SJCRH30 (cell line): ENCODE measurements at regions not wholly inside any gene's neighbourhood (a gene's known extent, or its start where the extent isn't known, plus 50 kb on each side); places are given as distances from the start of the nearest gene placed in this dataset.
"Not testable (repeated sequence)": the region's sequence is repeated elsewhere in the genome, so short reads cannot be mapped to it uniquely, and the experiment has no call there.

Source experiments
- DNase-seq, 2 experiments: peaks; one replicate each; pipeline ENCODE4 v3.0.0-alpha.2; 2015 to 2020
- H3K27ac ChIP-seq: fragments of 250-450 bp; sonication (Bioruptor Pico); 2 replicates; pipeline ENCODE4 v1.5.1; 2020; ENCODE audit warnings: mild to moderate bottlenecking, moderate library complexity
- H3K27me3 ChIP-seq: fragments of 250-450 bp; sonication (Bioruptor Pico); 2 replicates; pipeline ENCODE4 v1.5.1; 2020; ENCODE audit warnings: mild to moderate bottlenecking, moderate library complexity
- H3K36me3 ChIP-seq: fragments of 250-450 bp; sonication (Bioruptor Pico); 2 replicates; pipeline ENCODE4 v1.5.1; 2020; ENCODE audit warnings: mild to moderate bottlenecking, moderate library complexity
- H3K4me1 ChIP-seq: fragments of 250-450 bp; sonication (Bioruptor Pico); 2 replicates; pipeline ENCODE4 v1.5.1; 2020; ENCODE audit warnings: mild to moderate bottlenecking, moderate library complexity
- H3K4me3 ChIP-seq: fragments of 250-450 bp; sonication (Bioruptor Pico); 2 replicates; pipeline ENCODE4 v1.5.1; 2020; ENCODE audit warnings: mild to moderate bottlenecking, moderate library complexity
- H3K9me3 ChIP-seq: fragments of 250-450 bp; sonication (Bioruptor Pico); replicated peaks from 2 replicates; pipeline ENCODE4 v1.5.1; 2020; ENCODE audit warnings: mild to moderate bottlenecking, moderate library complexity

- no peak for DNase-seq
- H3K27me3 ChIP-seq, result no peaks in the 10 kb centered on the region
- no peak overlapping the region for H3K27ac ChIP-seq
Observed at GRCh38 chr9:90127923-90128322, 514.7 kb downstream of the DIRAS2 start.

GRCh38 chr9:90128587-90129190 is 513.9 kb downstream of the DIRAS2 start:
- Histone ChIP-seq H3K4me1 (peaks cover 40% of the 10 kb centered on the region), H3K36me3 (no peaks in the 10 kb centered on the region), H3K27me3 (no peaks in the 10 kb centered on the region), H3K9me3 (peaks cover under 1% of the 10 kb centered on the region), H3K4me3 (no peak overlapping the region), H3K27ac (no peak overlapping the region)
- no peak for DNase-seq

More at GRCh38 chr9:90127923-90128322, 514.7 kb downstream of the DIRAS2 start:
- peaks cover 8% of the 10 kb centered on the region for H3K9me3 ChIP-seq
- H3K36me3 ChIP-seq, result no peaks in the 10 kb centered on the region
- H3K4me1 ChIP-seq, result peaks cover 34% of the 10 kb centered on the region
- H3K4me3 ChIP-seq, result no peak overlapping the region

- H3K27me3 ChIP-seq, result no peaks in the 10 kb centered on the region
- H3K4me3 ChIP-seq, result no peak overlapping the region
- no peaks in the 10 kb centered on the region for H3K9me3 ChIP-seq
- no peak for DNase-seq
- no peaks in the 10 kb centered on the region for H3K36me3 ChIP-seq
- no peak overlapping the region for H3K27ac ChIP-seq
- H3K4me1 ChIP-seq, result peaks cover 38% of the 10 kb centered on the region
Observed at GRCh38 chr9:90129446-90129845, 513.2 kb downstream of the DIRAS2 start.

GRCh38 chr9:90131568-90131967 is 511.1 kb downstream of the DIRAS2 start:
- H3K36me3 ChIP-seq, result no peaks in the 10 kb centered on the region
- DNase-seq, result no peak
- H3K4me3 ChIP-seq, result no peak overlapping the region
- peaks cover 19% of the 10 kb centered on the region for H3K4me1 ChIP-seq
- no peaks in the 10 kb centered on the region for H3K9me3 ChIP-seq
- no peaks in the 10 kb centered on the region for H3K27me3 ChIP-seq
- no peak overlapping the region for H3K27ac ChIP-seq

GRCh38 chr9:90132866-90133265 is 509.8 kb downstream of the DIRAS2 start:
- H3K27me3 ChIP-seq, result no peaks in the 10 kb centered on the region
- peaks cover 16% of the 10 kb centered on the region for H3K4me1 ChIP-seq
- H3K27ac ChIP-seq, result no peak overlapping the region
- DNase-seq, result peak; percentile 58 to 85
- no peaks in the 10 kb centered on the region for H3K36me3 ChIP-seq
- H3K9me3 ChIP-seq, result no peaks in the 10 kb centered on the region
- no peak overlapping the region for H3K4me3 ChIP-seq

- Histone ChIP-seq H3K27me3 (no peaks in the 10 kb centered on the region), H3K9me3 (no peaks in the 10 kb centered on the region), H3K4me1 (peaks cover 7% of the 10 kb centered on the region), H3K36me3 (no peaks in the 10 kb centered on the region), H3K27ac (no peak overlapping the region), H3K4me3 (no peak overlapping the region)
- DNase-seq, result peak in 1 of 2 experiments; percentile 52
Observed at GRCh38 chr9:90137801-90138200, 504.8 kb downstream of the DIRAS2 start.

- DNase-seq, result no peak
- no peaks in the 10 kb centered on the region for H3K9me3 ChIP-seq
Observed at GRCh38 chr9:90140131-90140818, 502.3 kb downstream of the DIRAS2 start.

GRCh38 chr9:90141723-90142122 is 500.9 kb downstream of the DIRAS2 start:
- Histone ChIP-seq H3K36me3 (no peaks in the 10 kb centered on the region), H3K4me1 (no peaks in the 10 kb centered on the region), H3K4me3 (no peak overlapping the region), H3K27ac (no peak overlapping the region), H3K27me3 (no peaks in the 10 kb centered on the region), H3K9me3 (no peaks in the 10 kb centered on the region)
- DNase-seq, result peak in 1 of 2 experiments; percentile 53

More at GRCh38 chr9:90140131-90140818, 502.3 kb downstream of the DIRAS2 start:
- Histone ChIP-seq H3K4me1 (no peaks in the 10 kb centered on the region), H3K27ac (no peak overlapping the region), H3K4me3 (no peak overlapping the region), H3K36me3 (no peaks in the 10 kb centered on the region), H3K27me3 (no peaks in the 10 kb centered on the region)

GRCh38 chr9:90142580-90142979 is 500.0 kb downstream of the DIRAS2 start:
- Histone ChIP-seq H3K27me3 (no peaks in the 10 kb centered on the region), H3K4me1 (no peaks in the 10 kb centered on the region), H3K27ac (no peak overlapping the region), H3K36me3 (no peaks in the 10 kb centered on the region), H3K4me3 (no peak overlapping the region), H3K9me3 (peaks cover 4% of the 10 kb centered on the region; the same call in 1 of the 2 replicates)
- peak; percentile 57 to 87 for DNase-seq

GRCh38 chr9:90147426-90147825 is 495.2 kb downstream of the DIRAS2 start:
- H3K4me1 ChIP-seq, result no peaks in the 10 kb centered on the region
- no peak overlapping the region for H3K27ac ChIP-seq
- no peaks in the 10 kb centered on the region for H3K27me3 ChIP-seq
- DNase-seq, result no peak
- no peak overlapping the region for H3K4me3 ChIP-seq
- peaks cover 7% of the 10 kb centered on the region; the same call in 1 of the 2 replicates for H3K9me3 ChIP-seq
- H3K36me3 ChIP-seq, result no peaks in the 10 kb centered on the region

- H3K27me3 ChIP-seq, result no peaks in the 10 kb centered on the region
- no peak overlapping the region for H3K27ac ChIP-seq
- H3K4me3 ChIP-seq, result no peak overlapping the region
- H3K9me3 ChIP-seq, result no peaks in the 10 kb centered on the region
- no peaks in the 10 kb centered on the region for H3K36me3 ChIP-seq
- no peaks in the 10 kb centered on the region for H3K4me1 ChIP-seq
- no peak for DNase-seq
Observed at GRCh38 chr9:90156318-90156717, 486.3 kb downstream of the DIRAS2 start.

- H3K9me3 ChIP-seq, result no peaks in the 10 kb centered on the region
- no peaks in the 10 kb centered on the region for H3K27me3 ChIP-seq
- no peaks in the 10 kb centered on the region for H3K4me1 ChIP-seq
- no peak overlapping the region for H3K27ac ChIP-seq
- H3K36me3 ChIP-seq, result no peaks in the 10 kb centered on the region
- H3K4me3 ChIP-seq, result no peak overlapping the region
- no peak for DNase-seq
Observed at GRCh38 chr9:90162326-90162725, 480.3 kb downstream of the DIRAS2 start.

GRCh38 chr9:90162819-90163218 is 479.8 kb downstream of the DIRAS2 start:
- Histone ChIP-seq H3K4me3 (no peak overlapping the region), H3K36me3 (no peaks in the 10 kb centered on the region), H3K27ac (no peak overlapping the region), H3K27me3 (no peaks in the 10 kb centered on the region), H3K9me3 (no peaks in the 10 kb centered on the region), H3K4me1 (no peaks in the 10 kb centered on the region)
- no peak for DNase-seq

- DNase-seq, result no peak
- no peaks in the 10 kb centered on the region for H3K9me3 ChIP-seq
- no peaks in the 10 kb centered on the region for H3K36me3 ChIP-seq
- H3K27ac ChIP-seq, result no peak overlapping the region
- no peaks in the 10 kb centered on the region for H3K27me3 ChIP-seq
- H3K4me3 ChIP-seq, result no peak overlapping the region
- H3K4me1 ChIP-seq, result no peaks in the 10 kb centered on the region
Observed at GRCh38 chr9:90165281-90165680, 477.3 kb downstream of the DIRAS2 start.

- H3K4me3 ChIP-seq, H3K9me3 ChIP-seq, H3K27ac ChIP-seq, H3K4me1 ChIP-seq, H3K27me3 ChIP-seq, H3K36me3 ChIP-seq, DNase-seq: not testable (repeated sequence)
Observed at GRCh38 chr9:90166374-90166773, 476.2 kb downstream of the DIRAS2 start.

- Histone ChIP-seq H3K9me3 (no peaks in the 10 kb centered on the region), H3K4me3 (no peak overlapping the region), H3K4me1 (no peaks in the 10 kb centered on the region), H3K27me3 (no peaks in the 10 kb centered on the region), H3K36me3 (no peaks in the 10 kb centered on the region), H3K27ac (no peak overlapping the region)
- DNase-seq, result no peak
Observed at GRCh38 chr9:90167914-90168313, 474.7 kb downstream of the DIRAS2 start.
